Breast epithelium (tissue), 3 donors: ENCODE measurements at regions not wholly inside any gene's neighbourhood (a gene's known extent, or its start where the extent isn't known, plus 50 kb on each side); places are given as distances from the start of the nearest gene placed in this dataset.

Experiments used
- CTCF ChIP-seq, 3 donors: fragments of 450-650 bp; IDR thresholded peaks; one replicate each; pipeline ENCODE4 v1.5.1; 2016 to 2017; ENCODE audit warnings: antibody characterized with exemption in 3 of 3, mild to moderate bottlenecking in 3 of 3, moderate library complexity in 3 of 3
- POLR2A ChIP-seq: fragments of 450-650 bp; IDR thresholded peaks from one replicate; pipeline ENCODE4 v1.6.1; 2016; ENCODE audit warnings: antibody characterized with exemption, mild to moderate bottlenecking, moderate library complexity

GRCh38 chr7:53602817-53603418, 567.5 kb downstream of the POM121L12 start:
- no peak for TF ChIP-seq CTCF (IDR thresholded peaks at IDR 0.05)
- no peak for TF ChIP-seq POLR2A
